CD4-positive, CD25-positive, alpha-beta regulatory T cell (primary cell): ENCODE measurements at regions not wholly inside any gene's neighbourhood (a gene's known extent, or its start where the extent isn't known, plus 50 kb on each side); places are given as distances from the start of the nearest gene placed in this dataset.

Experiments
- ATAC-seq, 2 donors: fragments of 150-1000 bp; cut with Tn5 transposase; one replicate each; pipeline ENCODE4 v1.10.0; 2021; ENCODE audit warnings: low read depth in 2 of 2, moderate number of reproducible peaks in 2 of 2, moderate library complexity in 1 of 2
- DNase-seq, 3 donors: peaks; one replicate each; pipeline versions ENCODE4 v3.0.0 to v3.0.0-alpha.2; 2012 to 2022; ENCODE audit warnings: mixed read lengths in 1 of 3
- H3K27ac ChIP-seq: one replicate; pipeline ENCODE4 v1.7.0; 2013; ENCODE audit warnings: mild to moderate bottlenecking, low read length; ENCODE audit not compliant: insufficient read depth, poor library complexity, severe bottlenecking
- H3K27me3 ChIP-seq: one replicate; pipeline ENCODE4 v1.7.0; 2013; ENCODE audit warnings: low read length; ENCODE audit not compliant: control insufficient read depth, insufficient read depth
- H3K36me3 ChIP-seq: one replicate; pipeline ENCODE4 v1.7.0; 2013; ENCODE audit warnings: mild to moderate bottlenecking, low read length, moderate library complexity; ENCODE audit not compliant: control insufficient read depth, insufficient read depth
- H3K4me1 ChIP-seq: 2 replicates; pipeline ENCODE4 v1.7.0; 2013; ENCODE audit warnings: mild to moderate bottlenecking, low read length; ENCODE audit not compliant: insufficient read depth, control insufficient read depth, poor library complexity, severe bottlenecking
- H3K4me3 ChIP-seq: one replicate; pipeline ENCODE4 v1.7.0; 2013; ENCODE audit warnings: low read depth, mild to moderate bottlenecking, low read length, moderate library complexity
- H3K9me3 ChIP-seq, 2 experiments: 1 replicate in 1 of 2; 2 replicates in 1 of 2; pipeline ENCODE4 v1.7.0; 2013; ENCODE audit warnings: low read length in 2 of 2, mild to moderate bottlenecking in 1 of 2, moderate library complexity in 1 of 2; ENCODE audit not compliant: control insufficient read depth in 2 of 2
- H3K27ac Mint-ChIP-seq, 3 donors: one replicate each; pipeline ENCODE4 v1.8.0; 2020 to 2022; ENCODE audit warnings: mild to moderate bottlenecking in 3 of 3, mixed read lengths in 3 of 3, moderate library complexity in 2 of 3
- H3K27me3 Mint-ChIP-seq: one replicate; pipeline ENCODE4 v1.8.0; 2022; ENCODE audit warnings: mild to moderate bottlenecking, mixed read lengths
- H3K36me3 Mint-ChIP-seq: one replicate; pipeline ENCODE4 v1.8.0; 2020; ENCODE audit warnings: mixed read lengths
- H3K4me1 Mint-ChIP-seq, 4 donors: one replicate each; pipeline ENCODE4 v1.8.0; 2020 to 2022; ENCODE audit warnings: mixed read lengths in 4 of 4, mild to moderate bottlenecking in 1 of 4
- H3K4me3 Mint-ChIP-seq, 4 donors: one replicate each; pipeline ENCODE4 v1.8.0; 2020 to 2022; ENCODE audit warnings: mild to moderate bottlenecking in 4 of 4, mixed read lengths in 4 of 4, moderate library complexity in 3 of 4
- H3K9me3 Mint-ChIP-seq, 7 donors: one replicate each; pipeline ENCODE4 v1.8.0; 2020 to 2022; ENCODE audit warnings: mixed read lengths in 7 of 7, mild to moderate bottlenecking in 3 of 7, moderate library complexity in 2 of 7

- DNase-seq (no peak), ATAC-seq (no peak)
- Mint-ChIP-seq H3K27me3 (no peaks in the 10 kb centered on the region), H3K9me3 (peaks cover 0 to 10% (median 2%) of the 10 kb centered on the region in 7 donors), H3K27ac (no peak overlapping the region), H3K36me3 (peaks cover 3% of the 10 kb centered on the region), H3K4me3 (no peak overlapping the region), H3K4me1 (peaks cover 0 to 7% (median 2%) of the 10 kb centered on the region in 4 donors)
- Histone ChIP-seq H3K4me3 (no peak overlapping the region), H3K4me1 (no peaks in the 10 kb centered on the region), H3K27me3 (no peaks in the 10 kb centered on the region), H3K9me3 (no peaks in the 10 kb centered on the region), H3K27ac (no peak overlapping the region), H3K36me3 (no peaks in the 10 kb centered on the region)
Measured at GRCh38 chr14:98974113-98974512, 297.9 kb downstream of the BCL11B start.

DNA sequence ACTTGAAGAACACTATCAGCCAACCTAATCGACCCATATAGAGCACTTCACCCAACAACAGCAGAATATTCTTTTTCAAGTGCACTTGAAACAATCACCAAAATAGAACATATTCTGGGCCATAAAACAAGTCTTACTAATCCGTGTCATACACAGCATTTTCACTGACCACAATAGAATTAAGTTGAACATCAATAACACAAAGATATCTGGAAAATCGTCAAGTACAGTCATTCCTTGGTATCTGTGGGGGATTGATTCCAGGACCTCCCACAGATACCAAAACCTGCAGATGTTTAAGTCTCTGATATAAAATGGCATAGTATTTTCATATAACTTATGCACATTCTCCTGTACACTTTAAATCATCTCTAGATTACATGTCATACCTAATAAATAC, 295.7 kb downstream of the BCL11B start:
- Histone ChIP-seq H3K9me3 (no peaks in the 10 kb centered on the region), H3K36me3 (no peaks in the 10 kb centered on the region), H3K27me3 (no peaks in the 10 kb centered on the region), H3K4me3 (no peak overlapping the region), H3K27ac (no peak overlapping the region), H3K4me1 (no peaks in the 10 kb centered on the region)
- H3K9me3 Mint-ChIP-seq: peaks cover 0 to 10% (median 5%) of the 10 kb centered on the region in 7 donors
- H3K36me3 Mint-ChIP-seq: peaks cover 3% of the 10 kb centered on the region
- DNase-seq (no peak), ATAC-seq (no peak)
- peaks cover 0 to 13% (median 5%) of the 10 kb centered on the region in 4 donors for H3K4me1 Mint-ChIP-seq
- H3K27me3 Mint-ChIP-seq: no peaks in the 10 kb centered on the region
- H3K27ac Mint-ChIP-seq: no peak overlapping the region
- H3K4me3 Mint-ChIP-seq: no peak overlapping the region

- DNase-seq: no peak
- H3K4me3 ChIP-seq: no peak overlapping the region
- H3K36me3 ChIP-seq: no peaks in the 10 kb centered on the region
- H3K4me3 Mint-ChIP-seq: no peak overlapping the region
- ATAC-seq: no peak
- H3K27ac Mint-ChIP-seq: no peak overlapping the region
- H3K27me3 ChIP-seq: no peaks in the 10 kb centered on the region
- H3K36me3 Mint-ChIP-seq: peaks cover 3% of the 10 kb centered on the region
- H3K27ac ChIP-seq: no peak overlapping the region
- no peaks in the 10 kb centered on the region for H3K27me3 Mint-ChIP-seq
- H3K9me3 ChIP-seq: no peaks in the 10 kb centered on the region
- peaks cover 0 to 10% (median 5%) of the 10 kb centered on the region in 7 donors for H3K9me3 Mint-ChIP-seq
- H3K4me1 Mint-ChIP-seq: peaks cover 3 to 21% (median 7%) of the 10 kb centered on the region in 4 donors
- peaks cover 3% of the 10 kb centered on the region for H3K4me1 ChIP-seq
Measured at GRCh38 chr14:98977451-98977850, 294.5 kb downstream of the BCL11B start.

DNA sequence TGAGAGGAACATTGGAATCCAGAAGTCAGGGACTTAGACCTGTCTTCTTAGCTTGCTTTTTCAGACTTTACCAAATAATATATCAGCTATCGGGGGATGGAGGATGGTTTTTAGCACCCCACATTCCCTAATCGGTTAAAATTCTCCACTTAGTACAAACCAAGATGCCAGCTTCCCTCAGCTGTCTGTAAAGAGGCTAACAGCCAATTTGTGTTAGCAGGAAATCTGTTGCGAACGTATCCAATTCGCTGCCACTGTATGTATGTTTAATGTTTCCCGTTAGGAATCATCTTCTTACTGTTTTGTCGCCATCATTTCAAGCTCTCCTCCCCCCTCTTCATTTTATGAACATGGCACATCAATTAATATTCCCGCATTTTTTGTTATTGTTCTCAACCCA, 289.0 kb downstream of the BCL11B start:
- H3K4me1 Mint-ChIP-seq: peaks cover 25 to 58% (median 32%) of the 10 kb centered on the region in 4 donors
- H3K4me3 ChIP-seq: no peak overlapping the region
- peak overlapping the region; percentile 92 to 95 (median 94) for H3K27ac Mint-ChIP-seq
- H3K36me3 ChIP-seq: no peaks in the 10 kb centered on the region
- peaks cover 0 to 7% (median 2%) of the 10 kb centered on the region in 7 donors for H3K9me3 Mint-ChIP-seq
- peak overlapping the region in 3 of 4 donors; percentile 55 to 68 (median 58) for H3K4me3 Mint-ChIP-seq
- DNase-seq: no peak
- H3K27me3 ChIP-seq: no peaks in the 10 kb centered on the region
- no peak for ATAC-seq
- H3K9me3 ChIP-seq: no peaks in the 10 kb centered on the region
- no peaks in the 10 kb centered on the region for H3K27me3 Mint-ChIP-seq
- no peaks in the 10 kb centered on the region for H3K36me3 Mint-ChIP-seq
- H3K4me1 ChIP-seq: peaks cover 31% of the 10 kb centered on the region
- no peak overlapping the region for H3K27ac ChIP-seq

DNA sequence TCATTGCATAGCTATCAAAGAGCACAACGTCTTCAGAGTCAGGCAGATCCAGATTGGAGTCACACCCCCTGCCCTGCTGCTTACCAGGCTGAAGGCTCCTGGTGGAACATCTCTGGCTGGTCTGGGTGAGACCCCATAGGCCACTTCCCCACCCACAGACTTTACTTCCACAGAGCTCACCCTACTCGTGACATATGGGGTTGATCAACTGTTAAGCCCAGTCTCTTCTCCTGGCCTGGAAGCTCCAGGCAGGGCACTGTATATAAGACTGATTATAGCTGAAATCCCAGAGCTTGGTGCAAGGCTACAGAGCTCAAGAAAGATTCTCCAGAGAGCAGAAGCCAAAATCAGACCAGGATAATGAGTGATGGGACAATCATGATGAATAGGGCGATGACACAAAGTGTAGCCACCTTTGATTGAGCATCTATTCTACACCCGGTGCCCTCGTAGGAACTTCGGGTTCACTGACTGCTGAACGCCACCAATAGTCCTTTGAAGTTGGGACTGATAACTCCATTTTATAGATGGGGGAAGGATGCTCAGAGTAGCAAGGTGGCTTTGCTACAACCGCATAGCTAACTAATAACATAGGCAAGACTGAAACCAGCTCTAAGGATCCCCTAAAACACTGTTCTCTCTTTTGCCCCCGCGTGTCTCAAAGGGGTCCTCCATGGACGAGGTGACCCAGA, 287.8 kb downstream of the BCL11B start:
- H3K27ac ChIP-seq: peak overlapping the region; percentile 71
- no peaks in the 10 kb centered on the region for H3K27me3 ChIP-seq
- Mint-ChIP-seq H3K27ac (peak overlapping the region; percentile 92 to 98 (median 98)), H3K4me1 (peaks cover 21 to 62% (median 32%) of the 10 kb centered on the region in 4 donors), H3K36me3 (peaks cover 3% of the 10 kb centered on the region), H3K4me3 (peak overlapping the region; percentile 58 to 90 (median 78)), H3K27me3 (no peaks in the 10 kb centered on the region), H3K9me3 (peaks cover 0 to 5% (median 0%) of the 10 kb centered on the region in 7 donors)
- H3K4me3 ChIP-seq: peak overlapping the region; percentile 51
- no peaks in the 10 kb centered on the region for H3K9me3 ChIP-seq
- H3K4me1 ChIP-seq: peaks cover 31% of the 10 kb centered on the region
- no peaks in the 10 kb centered on the region for H3K36me3 ChIP-seq
- peak; percentile 60 to 65 for ATAC-seq
- peak in 1 of 3 donors; percentile 16 for DNase-seq

- Mint-ChIP-seq H3K27ac (peak overlapping the region; percentile 92 to 98 (median 98)), H3K27me3 (no peaks in the 10 kb centered on the region), H3K36me3 (peaks cover 3% of the 10 kb centered on the region), H3K9me3 (peaks cover 0 to 3% (median 0%) of the 10 kb centered on the region in 7 donors), H3K4me3 (peak overlapping the region; percentile 58 to 90 (median 78)), H3K4me1 (peaks cover 18 to 59% (median 32%) of the 10 kb centered on the region in 4 donors)
- Histone ChIP-seq H3K27ac (peak overlapping the region; percentile 71), H3K27me3 (no peaks in the 10 kb centered on the region), H3K4me1 (peaks cover 31% of the 10 kb centered on the region), H3K4me3 (peak overlapping the region; percentile 51), H3K36me3 (no peaks in the 10 kb centered on the region), H3K9me3 (no peaks in the 10 kb centered on the region)
- peak; percentile 96 to 98 for ATAC-seq
- peak; percentile 64 to 97 (median 84) for DNase-seq
Measured at GRCh38 chr14:98984719-98985041, 287.3 kb downstream of the BCL11B start.

DNA sequence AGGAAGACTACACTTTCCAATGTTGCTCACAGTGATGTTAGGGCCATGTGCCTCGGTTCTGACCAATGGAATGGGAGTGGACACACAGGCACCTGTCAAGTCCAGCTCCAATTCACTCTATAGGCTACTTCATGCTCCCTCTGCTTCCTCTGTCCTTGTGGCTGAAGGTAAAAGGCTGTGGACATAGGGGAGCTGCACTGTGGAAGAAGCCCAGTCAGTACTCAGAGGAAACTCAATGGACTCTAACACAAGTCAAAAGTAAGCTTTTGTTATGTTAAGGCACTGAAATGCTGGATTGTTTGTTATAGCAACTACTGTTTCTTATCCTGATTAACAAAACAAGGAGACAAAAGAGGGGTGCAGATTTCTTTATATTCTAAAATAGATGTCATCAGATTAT, 278.2 kb downstream of the BCL11B start:
- peaks cover 18% of the 10 kb centered on the region for H3K4me1 ChIP-seq
- H3K4me3 ChIP-seq: peak overlapping the region; percentile 62
- ATAC-seq: no peak
- Mint-ChIP-seq H3K27me3 (no peaks in the 10 kb centered on the region), H3K4me1 (peaks cover 10 to 32% (median 24%) of the 10 kb centered on the region in 4 donors), H3K9me3 (peaks cover 0 to 4% (median 0%) of the 10 kb centered on the region in 7 donors), H3K36me3 (peaks cover 2% of the 10 kb centered on the region), H3K27ac (peak overlapping the region; percentile 79 to 99 (median 88)), H3K4me3 (peak overlapping the region in 3 of 4 donors; percentile 34 to 79 (median 46))
- no peaks in the 10 kb centered on the region for H3K27me3 ChIP-seq
- peak overlapping the region; percentile 34 for H3K27ac ChIP-seq
- H3K9me3 ChIP-seq: no peaks in the 10 kb centered on the region
- no peaks in the 10 kb centered on the region for H3K36me3 ChIP-seq
- no peak for DNase-seq

DNA sequence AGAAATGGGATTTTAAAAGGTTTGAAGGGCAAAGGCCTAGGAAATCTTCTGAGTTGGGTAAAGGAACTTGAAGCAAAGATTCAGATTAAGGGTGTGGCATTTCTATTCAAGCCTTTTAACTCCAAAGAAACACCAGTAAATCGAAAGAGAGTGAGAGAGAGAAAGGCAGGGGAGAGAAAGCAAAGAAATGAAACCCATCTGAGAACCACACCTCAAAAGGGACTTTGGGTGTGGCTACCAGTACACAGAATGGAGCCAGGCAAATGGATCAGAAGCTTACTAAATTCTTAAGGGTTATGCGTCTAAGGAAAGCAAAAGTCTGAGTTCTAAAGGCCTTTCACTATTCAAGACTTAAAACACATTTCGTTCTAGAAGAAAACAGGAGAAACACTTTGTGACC, 277.4 kb downstream of the BCL11B start:
- Mint-ChIP-seq H3K4me1 (peaks cover 10 to 32% (median 24%) of the 10 kb centered on the region in 4 donors), H3K27ac (peak overlapping the region; percentile 79 to 99 (median 88)), H3K4me3 (peak overlapping the region; percentile 34 to 79 (median 56)), H3K9me3 (peaks cover 0 to 4% (median 0%) of the 10 kb centered on the region in 7 donors), H3K27me3 (peaks cover 3% of the 10 kb centered on the region), H3K36me3 (no peaks in the 10 kb centered on the region)
- peak overlapping the region; percentile 34 for H3K27ac ChIP-seq
- peak in 2 of 3 donors; percentile 10 to 88 for DNase-seq
- peak; percentile 80 for ATAC-seq
- H3K9me3 ChIP-seq: no peaks in the 10 kb centered on the region
- peak overlapping the region; percentile 62 for H3K4me3 ChIP-seq
- peaks cover 18% of the 10 kb centered on the region for H3K4me1 ChIP-seq
- no peaks in the 10 kb centered on the region for H3K27me3 ChIP-seq
- H3K36me3 ChIP-seq: no peaks in the 10 kb centered on the region
